Epithelial cell of proximal tubule (primary cell): ENCODE measurements at regions not wholly inside any gene's neighbourhood (a gene's known extent, or its start where the extent isn't known, plus 50 kb on each side); places are given as distances from the start of the nearest gene placed in this dataset.

Experiments
- DNase-seq: peaks from one replicate; pipeline ENCODE4 v3.0.0-alpha.2; 2011; ENCODE audit warnings: low read depth
- H3K4me3 ChIP-seq: 2 replicates; pipeline ENCODE4 v1.5.1; 2011; ENCODE audit warnings: low read depth, mild to moderate bottlenecking, low read length
- CTCF ChIP-seq: conservative IDR thresholded peaks from 2 replicates; pipeline ENCODE4 v1.5.1; 2012; ENCODE audit warnings: low read depth, mild to moderate bottlenecking, low read length

GRCh38 chr14:82889701-82890100 is 1356.0 kb upstream of the SEL1L start:
- no peak for TF ChIP-seq CTCF
- no peak for DNase-seq
- H3K4me3 ChIP-seq, result no peak overlapping the region

- DNase-seq, result no peak
- no peak overlapping the region for H3K4me3 ChIP-seq
- no peak for TF ChIP-seq CTCF
These were observed 1362.8 kb upstream of the SEL1L start for GRCh38 chr14:82896476-82896875.

GRCh38 chr14:82897469-82898308 is 1364.0 kb upstream of the SEL1L start:
- no peak for DNase-seq
- TF ChIP-seq CTCF, result no peak
- H3K4me3 ChIP-seq, result no peak overlapping the region

- no peak for TF ChIP-seq CTCF
These were observed 1372.1 kb upstream of the SEL1L start for GRCh38 chr14:82905762-82906161.

GRCh38 chr14:82911930-82912329 is 1378.3 kb upstream of the SEL1L start:
- TF ChIP-seq CTCF, result no peak
- DNase-seq, result no peak
- no peak overlapping the region for H3K4me3 ChIP-seq

More at GRCh38 chr14:82905762-82906161, 1372.1 kb upstream of the SEL1L start:
- no peak for DNase-seq
- H3K4me3 ChIP-seq, result no peak overlapping the region

- TF ChIP-seq CTCF, result no peak
- H3K4me3 ChIP-seq, result no peak overlapping the region
- no peak for DNase-seq
These were observed 1379.7 kb upstream of the SEL1L start for GRCh38 chr14:82913396-82913795.

GRCh38 chr14:82915381-82915780 is 1381.7 kb upstream of the SEL1L start:
- H3K4me3 ChIP-seq, result no peak overlapping the region
- no peak for TF ChIP-seq CTCF
- DNase-seq, result no peak
